ENCODE measurements at regions not wholly inside any gene's neighbourhood (a gene's known extent, or its start where the extent isn't known, plus 50 kb on each side); places are given as distances from the start of the nearest gene placed in this dataset.

DNA sequence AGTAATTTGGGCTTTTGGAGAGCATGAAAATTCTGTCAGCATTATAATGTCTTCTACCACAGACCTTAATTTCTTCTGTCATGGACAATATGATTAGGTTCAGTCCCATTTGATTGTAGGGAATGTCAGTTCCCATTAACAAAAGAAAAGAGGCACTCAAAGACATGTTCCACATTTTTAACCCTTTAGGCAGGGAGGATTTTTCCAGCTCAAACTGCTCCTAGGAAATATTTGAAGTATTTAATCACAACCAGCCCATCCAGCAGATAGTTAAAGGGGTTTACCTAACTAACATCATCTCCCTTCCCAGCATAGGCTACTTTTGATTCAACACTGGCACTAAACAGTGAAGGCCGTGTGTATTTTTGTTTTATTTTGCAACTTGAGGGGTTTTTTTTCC is 256.0 kb downstream of the DHX15 start:
- DNase-seq (ENCODE audit: low read depth in 1 of 2, low spot score in 1 of 2) (no peak), ATAC-seq (no peak), FAIRE-seq (no peak)
- H3K4me1 ChIP-seq: no peaks in the 10 kb centered on the region
- CTCF ChIA-PET: no interaction called here
- TF ChIP-seq, protein P1, sequence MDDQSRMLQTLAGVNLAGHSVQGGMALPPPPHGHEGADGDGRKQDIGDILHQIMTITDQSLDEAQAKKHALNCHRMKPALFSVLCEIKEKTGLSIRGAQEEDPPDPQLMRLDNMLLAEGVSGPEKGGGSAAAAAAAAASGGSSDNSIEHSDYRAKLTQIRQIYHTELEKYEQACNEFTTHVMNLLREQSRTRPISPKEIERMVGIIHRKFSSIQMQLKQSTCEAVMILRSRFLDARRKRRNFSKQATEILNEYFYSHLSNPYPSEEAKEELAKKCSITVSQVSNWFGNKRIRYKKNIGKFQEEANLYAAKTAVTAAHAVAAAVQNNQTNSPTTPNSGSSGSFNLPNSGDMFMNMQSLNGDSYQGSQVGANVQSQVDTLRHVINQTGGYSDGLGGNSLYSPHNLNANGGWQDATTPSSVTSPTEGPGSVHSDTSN (IDR thresholded peaks at IDR 0.05): no peak
- TF ChIP-seq, protein P2, sequence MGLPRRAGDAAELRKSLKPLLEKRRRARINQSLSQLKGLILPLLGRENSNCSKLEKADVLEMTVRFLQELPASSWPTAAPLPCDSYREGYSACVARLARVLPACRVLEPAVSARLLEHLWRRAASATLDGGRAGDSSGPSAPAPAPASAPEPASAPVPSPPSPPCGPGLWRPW (IDR thresholded peaks at IDR 0.05): no peak
- TF ChIP-seq MAZ (IDR thresholded peaks at IDR 0.05; ENCODE audit: borderline replicate concordance, low read depth, low read length): no peak
- TF ChIP-seq NR3C1 (IDR thresholded peaks at IDR 0.05): no peak
- TF ChIP-seq JUN (IDR thresholded peaks at IDR 0.05): no peak
- no peak for TF ChIP-seq POLR2A (IDR thresholded peaks at IDR 0.05; ENCODE audit: low read length)
- no peak for TF ChIP-seq KDM1A (IDR thresholded peaks at IDR 0.05; ENCODE audit: low read depth)
- no peak for TF ChIP-seq HEYL (CRISPR knock-in tag; IDR thresholded peaks at IDR 0.05)
- no peak for TF ChIP-seq ZSCAN20 (CRISPR knock-in tag; IDR thresholded peaks at IDR 0.05)
- TF ChIP-seq NPAS2 (CRISPR knock-in tag; IDR thresholded peaks at IDR 0.05; ENCODE audit: borderline replicate concordance): no peak
- TF ChIP-seq GATA3 (IDR thresholded peaks at IDR 0.05; ENCODE audit: borderline replicate concordance): no peak
- no peak for TF ChIP-seq HOXB13 (CRISPR knock-in tag; IDR thresholded peaks at IDR 0.05; ENCODE audit: low read depth)
- no peak for TF ChIP-seq RNF2 (IDR thresholded peaks at IDR 0.05; ENCODE audit: borderline replicate concordance, low read depth)
- TF ChIP-seq, protein P3, sequence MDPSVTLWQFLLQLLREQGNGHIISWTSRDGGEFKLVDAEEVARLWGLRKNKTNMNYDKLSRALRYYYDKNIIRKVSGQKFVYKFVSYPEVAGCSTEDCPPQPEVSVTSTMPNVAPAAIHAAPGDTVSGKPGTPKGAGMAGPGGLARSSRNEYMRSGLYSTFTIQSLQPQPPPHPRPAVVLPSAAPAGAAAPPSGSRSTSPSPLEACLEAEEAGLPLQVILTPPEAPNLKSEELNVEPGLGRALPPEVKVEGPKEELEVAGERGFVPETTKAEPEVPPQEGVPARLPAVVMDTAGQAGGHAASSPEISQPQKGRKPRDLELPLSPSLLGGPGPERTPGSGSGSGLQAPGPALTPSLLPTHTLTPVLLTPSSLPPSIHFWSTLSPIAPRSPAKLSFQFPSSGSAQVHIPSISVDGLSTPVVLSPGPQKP (IDR thresholded peaks at IDR 0.05; ENCODE audit: low read depth, low read length): no peak
- TF ChIP-seq PHF8 (IDR thresholded peaks at IDR 0.05; ENCODE audit: borderline replicate concordance, low read depth): no peak
- no peak for TF ChIP-seq BHLHE40 (IDR thresholded peaks at IDR 0.05; ENCODE audit: low read depth, low read length)
- no peak for TF ChIP-seq ZC3H11A (IDR thresholded peaks at IDR 0.05)
- TF ChIP-seq MAFK (IDR thresholded peaks at IDR 0.05; ENCODE audit: partially characterized antibody): no peak
- TF ChIP-seq TFCP2L1 (CRISPR knock-in tag; IDR thresholded peaks at IDR 0.05): no peak
- no peak overlapping the region for H3K27ac ChIP-seq
- no peak overlapping the region for H3K4me3 ChIP-seq
- H3K9me3 ChIP-seq: no peaks in the 10 kb centered on the region
- POLR2A ChIA-PET: no interaction called here
- no peak overlapping the region for H3K4me2 ChIP-seq
- WGBS (ENCODE audit: missing lambda C conversion rate): 4% methylated on average over 1 of the region's 1 CpG

DNA sequence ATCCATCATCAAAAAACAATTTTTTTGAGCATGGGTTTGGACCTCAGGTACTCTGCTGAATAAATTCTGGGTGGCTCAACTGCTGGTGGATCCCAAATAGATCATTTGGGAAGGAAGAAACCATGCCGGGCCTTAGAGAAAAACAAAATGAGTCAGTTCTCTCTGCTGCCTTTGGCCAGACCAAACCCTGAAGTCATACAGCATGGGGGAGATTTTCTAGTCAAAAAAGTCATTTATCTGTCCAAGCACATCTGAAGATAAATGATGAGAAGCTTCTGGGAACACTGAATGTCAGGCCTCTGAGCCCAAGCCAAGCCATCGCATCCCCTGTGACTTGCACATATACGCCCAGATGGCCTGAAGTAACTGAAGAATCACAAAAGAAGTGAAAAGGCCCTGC is 261.4 kb downstream of the DHX15 start:
- Histone ChIP-seq H3K27ac (no peak overlapping the region), H3K4me2 (no peak overlapping the region), H3K4me1 (no peaks in the 10 kb centered on the region), H3K4me3 (no peak overlapping the region), H3K9me3 (no peaks in the 10 kb centered on the region)
- no peak for ATAC-seq
- no peak for DNase-seq (ENCODE audit: low read depth in 1 of 2, low spot score in 1 of 2)
- WGBS (ENCODE audit: missing lambda C conversion rate): 50% methylated on average over 3 of the region's 3 CpGs
- no peak for FAIRE-seq
- ChIA-PET CTCF (no interaction called here), POLR2A (no interaction called here)
- TF ChIP-seq, protein P1 (IDR thresholded peaks at IDR 0.05): no peak
- TF ChIP-seq, protein P4, sequence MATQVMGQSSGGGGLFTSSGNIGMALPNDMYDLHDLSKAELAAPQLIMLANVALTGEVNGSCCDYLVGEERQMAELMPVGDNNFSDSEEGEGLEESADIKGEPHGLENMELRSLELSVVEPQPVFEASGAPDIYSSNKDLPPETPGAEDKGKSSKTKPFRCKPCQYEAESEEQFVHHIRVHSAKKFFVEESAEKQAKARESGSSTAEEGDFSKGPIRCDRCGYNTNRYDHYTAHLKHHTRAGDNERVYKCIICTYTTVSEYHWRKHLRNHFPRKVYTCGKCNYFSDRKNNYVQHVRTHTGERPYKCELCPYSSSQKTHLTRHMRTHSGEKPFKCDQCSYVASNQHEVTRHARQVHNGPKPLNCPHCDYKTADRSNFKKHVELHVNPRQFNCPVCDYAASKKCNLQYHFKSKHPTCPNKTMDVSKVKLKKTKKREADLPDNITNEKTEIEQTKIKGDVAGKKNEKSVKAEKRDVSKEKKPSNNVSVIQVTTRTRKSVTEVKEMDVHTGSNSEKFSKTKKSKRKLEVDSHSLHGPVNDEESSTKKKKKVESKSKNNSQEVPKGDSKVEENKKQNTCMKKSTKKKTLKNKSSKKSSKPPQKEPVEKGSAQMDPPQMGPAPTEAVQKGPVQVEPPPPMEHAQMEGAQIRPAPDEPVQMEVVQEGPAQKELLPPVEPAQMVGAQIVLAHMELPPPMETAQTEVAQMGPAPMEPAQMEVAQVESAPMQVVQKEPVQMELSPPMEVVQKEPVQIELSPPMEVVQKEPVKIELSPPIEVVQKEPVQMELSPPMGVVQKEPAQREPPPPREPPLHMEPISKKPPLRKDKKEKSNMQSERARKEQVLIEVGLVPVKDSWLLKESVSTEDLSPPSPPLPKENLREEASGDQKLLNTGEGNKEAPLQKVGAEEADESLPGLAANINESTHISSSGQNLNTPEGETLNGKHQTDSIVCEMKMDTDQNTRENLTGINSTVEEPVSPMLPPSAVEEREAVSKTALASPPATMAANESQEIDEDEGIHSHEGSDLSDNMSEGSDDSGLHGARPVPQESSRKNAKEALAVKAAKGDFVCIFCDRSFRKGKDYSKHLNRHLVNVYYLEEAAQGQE (IDR thresholded peaks at IDR 0.05): no peak
- TF ChIP-seq NR3C1 (IDR thresholded peaks at IDR 0.05) (no peak), JUNB (IDR thresholded peaks at IDR 0.05) (no peak), TFCP2L1 (CRISPR knock-in tag; IDR thresholded peaks at IDR 0.05) (no peak), ESRRA (IDR thresholded peaks at IDR 0.05; ENCODE audit: borderline replicate concordance, low read length) (no peak), POLR2A (IDR thresholded peaks at IDR 0.05; ENCODE audit: low read length) (no peak), FOSL2 (IDR thresholded peaks at IDR 0.05) (no peak), FOSL2 (CRISPR knock-in tag; IDR thresholded peaks at IDR 0.05) (no peak), SREBF2 (IDR thresholded peaks at IDR 0.05) (no peak), HOXB5 (CRISPR knock-in tag; IDR thresholded peaks at IDR 0.05) (no peak), BHLHE40 (IDR thresholded peaks at IDR 0.05; ENCODE audit: low read depth, low read length) (no peak), RNF2 (IDR thresholded peaks at IDR 0.05; ENCODE audit: borderline replicate concordance, low read depth) (no peak)
- TF ChIP-seq, protein P5, sequence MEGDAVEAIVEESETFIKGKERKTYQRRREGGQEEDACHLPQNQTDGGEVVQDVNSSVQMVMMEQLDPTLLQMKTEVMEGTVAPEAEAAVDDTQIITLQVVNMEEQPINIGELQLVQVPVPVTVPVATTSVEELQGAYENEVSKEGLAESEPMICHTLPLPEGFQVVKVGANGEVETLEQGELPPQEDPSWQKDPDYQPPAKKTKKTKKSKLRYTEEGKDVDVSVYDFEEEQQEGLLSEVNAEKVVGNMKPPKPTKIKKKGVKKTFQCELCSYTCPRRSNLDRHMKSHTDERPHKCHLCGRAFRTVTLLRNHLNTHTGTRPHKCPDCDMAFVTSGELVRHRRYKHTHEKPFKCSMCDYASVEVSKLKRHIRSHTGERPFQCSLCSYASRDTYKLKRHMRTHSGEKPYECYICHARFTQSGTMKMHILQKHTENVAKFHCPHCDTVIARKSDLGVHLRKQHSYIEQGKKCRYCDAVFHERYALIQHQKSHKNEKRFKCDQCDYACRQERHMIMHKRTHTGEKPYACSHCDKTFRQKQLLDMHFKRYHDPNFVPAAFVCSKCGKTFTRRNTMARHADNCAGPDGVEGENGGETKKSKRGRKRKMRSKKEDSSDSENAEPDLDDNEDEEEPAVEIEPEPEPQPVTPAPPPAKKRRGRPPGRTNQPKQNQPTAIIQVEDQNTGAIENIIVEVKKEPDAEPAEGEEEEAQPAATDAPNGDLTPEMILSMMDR (IDR thresholded peaks at IDR 0.05): no peak
- TF ChIP-seq, protein P6, sequence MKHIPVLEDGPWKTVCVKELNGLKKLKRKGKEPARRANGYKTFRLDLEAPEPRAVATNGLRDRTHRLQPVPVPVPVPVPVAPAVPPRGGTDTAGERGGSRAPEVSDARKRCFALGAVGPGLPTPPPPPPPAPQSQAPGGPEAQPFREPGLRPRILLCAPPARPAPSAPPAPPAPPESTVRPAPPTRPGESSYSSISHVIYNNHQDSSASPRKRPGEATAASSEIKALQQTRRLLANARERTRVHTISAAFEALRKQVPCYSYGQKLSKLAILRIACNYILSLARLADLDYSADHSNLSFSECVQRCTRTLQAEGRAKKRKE (CRISPR knock-in tag; IDR thresholded peaks at IDR 0.05; ENCODE audit: low read depth): no peak
- TF ChIP-seq, protein P7, sequence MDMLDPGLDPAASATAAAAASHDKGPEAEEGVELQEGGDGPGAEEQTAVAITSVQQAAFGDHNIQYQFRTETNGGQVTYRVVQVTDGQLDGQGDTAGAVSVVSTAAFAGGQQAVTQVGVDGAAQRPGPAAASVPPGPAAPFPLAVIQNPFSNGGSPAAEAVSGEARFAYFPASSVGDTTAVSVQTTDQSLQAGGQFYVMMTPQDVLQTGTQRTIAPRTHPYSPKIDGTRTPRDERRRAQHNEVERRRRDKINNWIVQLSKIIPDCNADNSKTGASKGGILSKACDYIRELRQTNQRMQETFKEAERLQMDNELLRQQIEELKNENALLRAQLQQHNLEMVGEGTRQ (IDR thresholded peaks at IDR 0.05): no peak

Data from A549 (cell line).